HL-60 (cell line): ENCODE measurements at regions not wholly inside any gene's neighbourhood (a gene's known extent, or its start where the extent isn't known, plus 50 kb on each side); places are given as distances from the start of the nearest gene placed in this dataset.

Experiments used
- DNase-seq, 2 experiments: peaks; one replicate each; pipeline ENCODE4 v3.0.0-alpha.2; 2010 to 2020; ENCODE audit warnings: low read depth in 1 of 2, low spot score in 1 of 2
- H3K27ac ChIP-seq: fragments of 250-450 bp; sonication (Bioruptor Pico); replicated peaks from 2 replicates; pipeline ENCODE4 v1.5.1; 2020; ENCODE audit warnings: mild to moderate bottlenecking, moderate library complexity
- H3K27me3 ChIP-seq: fragments of 250-450 bp; sonication (Bioruptor Pico); 2 replicates; pipeline ENCODE4 v1.5.1; 2021; ENCODE audit warnings: mild to moderate bottlenecking, moderate library complexity; ENCODE audit not compliant: insufficient read depth, poor library complexity, severe bottlenecking
- H3K4me3 ChIP-seq: replicated peaks from 2 replicates; pipeline ENCODE4 v1.5.1; 2011; ENCODE audit warnings: mild to moderate bottlenecking, control low read depth, low read length; ENCODE audit not compliant: insufficient read depth
- CTCF ChIP-seq: IDR thresholded peaks from one replicate; pipeline ENCODE4 v1.5.1; 2011; ENCODE audit warnings: low read length, control low read depth, inconsistent platforms; ENCODE audit not compliant: insufficient read depth
- GABPA ChIP-seq: IDR thresholded peaks from 2 replicates; pipeline ENCODE4 v1.6.1; 2012; ENCODE audit warnings: low read depth
- POLR2AphosphoS5 ChIP-seq: IDR thresholded peaks from 2 replicates; pipeline ENCODE4 v1.6.1; 2012; ENCODE audit warnings: low read depth
- SPI1 ChIP-seq: IDR thresholded peaks from 2 replicates; pipeline ENCODE4 v1.6.1; 2012; ENCODE audit warnings: low read depth, mild to moderate bottlenecking, borderline replicate concordance
- TF ChIP-seq, protein P1 (sequence below): IDR thresholded peaks from 2 replicates; pipeline ENCODE4 v1.6.1; 2012; ENCODE audit warnings: low read depth; ENCODE audit not compliant: insufficient replicate concordance

DNA sequence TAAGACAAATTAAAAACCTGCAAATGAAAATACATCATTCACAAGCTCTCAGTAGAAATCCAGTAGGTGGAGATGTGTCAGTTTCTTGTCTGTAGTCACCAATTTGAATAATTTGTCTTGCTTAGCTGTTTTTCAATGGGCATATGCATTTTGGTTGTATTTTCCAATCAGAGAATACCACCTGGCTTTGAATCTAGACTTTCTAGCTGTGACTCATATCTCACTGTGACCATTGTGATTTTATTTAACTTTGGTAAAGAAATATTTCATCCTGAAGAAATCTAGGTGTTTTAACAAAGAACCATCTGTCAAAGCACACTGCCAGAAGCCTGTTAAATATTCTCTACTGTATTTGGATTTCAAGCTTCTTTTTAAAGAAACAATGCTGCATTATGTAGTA lies 1650.6 kb upstream of the IGFBP7 start:
- Histone ChIP-seq H3K27ac (no peak overlapping the region), H3K4me3 (no peak overlapping the region), H3K27me3 (no peaks in the 10 kb centered on the region)
- TF ChIP-seq GABPA = no peak
- no peak for TF ChIP-seq CTCF
- TF ChIP-seq POLR2AphosphoS5 = no peak
- no peak for TF ChIP-seq SPI1
- TF ChIP-seq, protein P1, sequence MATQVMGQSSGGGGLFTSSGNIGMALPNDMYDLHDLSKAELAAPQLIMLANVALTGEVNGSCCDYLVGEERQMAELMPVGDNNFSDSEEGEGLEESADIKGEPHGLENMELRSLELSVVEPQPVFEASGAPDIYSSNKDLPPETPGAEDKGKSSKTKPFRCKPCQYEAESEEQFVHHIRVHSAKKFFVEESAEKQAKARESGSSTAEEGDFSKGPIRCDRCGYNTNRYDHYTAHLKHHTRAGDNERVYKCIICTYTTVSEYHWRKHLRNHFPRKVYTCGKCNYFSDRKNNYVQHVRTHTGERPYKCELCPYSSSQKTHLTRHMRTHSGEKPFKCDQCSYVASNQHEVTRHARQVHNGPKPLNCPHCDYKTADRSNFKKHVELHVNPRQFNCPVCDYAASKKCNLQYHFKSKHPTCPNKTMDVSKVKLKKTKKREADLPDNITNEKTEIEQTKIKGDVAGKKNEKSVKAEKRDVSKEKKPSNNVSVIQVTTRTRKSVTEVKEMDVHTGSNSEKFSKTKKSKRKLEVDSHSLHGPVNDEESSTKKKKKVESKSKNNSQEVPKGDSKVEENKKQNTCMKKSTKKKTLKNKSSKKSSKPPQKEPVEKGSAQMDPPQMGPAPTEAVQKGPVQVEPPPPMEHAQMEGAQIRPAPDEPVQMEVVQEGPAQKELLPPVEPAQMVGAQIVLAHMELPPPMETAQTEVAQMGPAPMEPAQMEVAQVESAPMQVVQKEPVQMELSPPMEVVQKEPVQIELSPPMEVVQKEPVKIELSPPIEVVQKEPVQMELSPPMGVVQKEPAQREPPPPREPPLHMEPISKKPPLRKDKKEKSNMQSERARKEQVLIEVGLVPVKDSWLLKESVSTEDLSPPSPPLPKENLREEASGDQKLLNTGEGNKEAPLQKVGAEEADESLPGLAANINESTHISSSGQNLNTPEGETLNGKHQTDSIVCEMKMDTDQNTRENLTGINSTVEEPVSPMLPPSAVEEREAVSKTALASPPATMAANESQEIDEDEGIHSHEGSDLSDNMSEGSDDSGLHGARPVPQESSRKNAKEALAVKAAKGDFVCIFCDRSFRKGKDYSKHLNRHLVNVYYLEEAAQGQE = no peak
- DNase-seq = no peak

DNA sequence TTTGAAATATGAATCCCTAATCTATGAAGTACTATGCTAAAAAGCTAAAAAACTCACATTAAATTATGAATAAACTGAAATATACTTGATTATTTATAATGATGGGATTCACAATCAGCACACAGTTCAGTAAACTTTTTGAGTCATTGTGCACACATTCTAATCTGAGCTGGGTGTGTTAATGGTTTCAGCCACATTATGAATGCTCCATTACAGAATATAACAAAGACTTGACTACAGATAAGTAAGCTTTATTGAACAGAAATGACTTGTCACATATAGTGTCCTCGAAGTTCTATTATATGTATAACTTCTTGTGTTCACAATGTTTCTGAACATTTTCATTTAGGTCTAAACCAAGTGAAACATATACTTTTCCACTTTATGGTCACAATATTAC lies 1649.9 kb upstream of the IGFBP7 start:
- Histone ChIP-seq H3K27me3 (no peaks in the 10 kb centered on the region), H3K27ac (no peak overlapping the region), H3K4me3 (no peak overlapping the region)
- DNase-seq = no peak
- TF ChIP-seq POLR2AphosphoS5 (no peak), SPI1 (no peak), CTCF (no peak), GABPA (no peak)
- TF ChIP-seq, protein P1 = no peak

DNA sequence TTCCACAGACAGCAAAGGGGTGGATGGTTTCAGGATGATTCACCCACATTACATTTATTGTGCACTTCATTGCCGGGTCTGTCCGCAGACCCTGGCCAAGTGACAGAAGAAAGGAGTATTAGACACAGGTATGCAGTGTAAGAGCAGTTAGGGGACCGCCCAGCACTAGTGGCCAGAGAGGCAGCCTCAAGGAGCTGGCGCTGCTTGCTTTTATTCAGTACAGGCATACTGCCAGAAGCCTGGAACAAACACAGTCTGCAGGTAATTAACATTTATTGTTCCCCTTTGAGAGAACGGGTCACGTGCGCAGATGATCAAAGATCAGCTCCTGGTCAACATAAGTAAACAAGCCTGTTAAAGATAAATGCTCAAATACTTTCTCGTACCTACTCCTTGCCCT lies 1639.0 kb upstream of the IGFBP7 start:
- no peaks in the 10 kb centered on the region for H3K27me3 ChIP-seq
- no peak for DNase-seq
- TF ChIP-seq SPI1 (no peak), POLR2AphosphoS5 (no peak), GABPA (no peak), CTCF (no peak)
- TF ChIP-seq, protein P1 = no peak

More for the DNA sequence above, 1639.0 kb upstream of the IGFBP7 start:
- H3K4me3 ChIP-seq = no peak overlapping the region
- no peak overlapping the region for H3K27ac ChIP-seq
